ENCODE measurements at regions not wholly inside any gene's neighbourhood (a gene's known extent, or its start where the extent isn't known, plus 50 kb on each side); places are given as distances from the start of the nearest gene placed in this dataset.

DNA sequence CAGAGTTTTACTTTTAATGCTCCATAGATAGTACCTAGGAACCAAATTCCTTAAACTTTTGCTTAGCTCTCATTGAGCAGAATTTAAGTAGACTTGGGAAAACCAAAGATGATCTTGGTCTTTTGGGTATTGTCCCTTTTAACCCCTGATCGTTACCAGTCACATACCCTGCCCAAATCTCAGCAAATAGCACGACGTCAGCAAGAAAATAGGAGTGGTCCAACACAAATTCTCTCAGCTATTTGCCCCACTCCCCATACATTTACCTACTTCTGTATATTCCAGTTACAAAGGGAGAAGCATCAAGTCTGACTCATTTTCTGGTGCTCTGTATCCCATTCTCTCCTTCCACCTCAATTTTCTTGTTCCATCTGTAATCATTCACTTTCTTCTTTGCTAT lies 387.3 kb downstream of the CCDC85A start:
- no peak for TF ChIP-seq SIN3A (IDR thresholded peaks at IDR 0.05; ENCODE audit: borderline replicate concordance, insufficient read depth, low read depth, low read length)
- TF ChIP-seq REST (IDR thresholded peaks at IDR 0.05; ENCODE audit: insufficient read depth in 1 of 2, low read depth in 2 of 2, low read length in 1 of 2) = no peak
- no peak for TF ChIP-seq CTCF (IDR thresholded peaks at IDR 0.05)
- no peak for TF ChIP-seq POLR2AphosphoS5 (IDR thresholded peaks at IDR 0.05; ENCODE audit: low read depth, low read length)
- TF ChIP-seq TCF7L2 (IDR thresholded peaks at IDR 0.05; ENCODE audit: low read depth, low read length) = no peak

All from Panc1 (cell line).